Activated CD4-positive, CD25-positive, alpha-beta regulatory T cell treated with anti-CD3 and anti-CD28 coated beads, Interleukin-2, amount 50 U/mL, for 24 hours (primary cell): ENCODE measurements at regions not wholly inside any gene's neighbourhood (a gene's known extent, or its start where the extent isn't known, plus 50 kb on each side); places are given as distances from the start of the nearest gene placed in this dataset.
"Not testable (repeated sequence)": the region's sequence is repeated elsewhere in the genome, so short reads cannot be mapped to it uniquely, and the experiment has no call there.

Experiments used
- ATAC-seq, 2 donors: fragments of 150-1000 bp; cut with Tn5 transposase; one replicate each; pipeline ENCODE4 v1.10.0; 2021; ENCODE audit warnings: mild to moderate bottlenecking in 1 of 2, moderate library complexity in 1 of 2

DNA sequence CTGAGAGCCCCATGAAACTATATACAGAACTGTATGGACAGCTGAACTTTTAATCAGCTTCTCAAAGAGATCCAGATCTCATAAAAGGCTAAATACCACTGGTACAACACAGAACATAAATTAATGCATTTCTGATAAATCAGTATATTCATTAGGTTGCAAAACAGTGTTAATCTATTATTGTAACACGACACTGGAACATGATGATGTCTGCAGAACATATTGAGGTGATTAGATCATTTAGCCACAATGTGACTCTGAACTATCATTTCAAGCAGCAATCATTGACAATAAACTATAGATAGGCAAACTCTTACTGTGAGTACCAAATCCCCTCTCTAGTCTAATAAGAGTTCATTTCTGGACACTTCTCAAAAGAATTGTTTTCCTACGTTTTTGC is 50.3 kb downstream of the GASK1B start:
- ATAC-seq, result no peak

- ATAC-seq, result no peak
Measured at GRCh38 chr4:158121161-158121579, 51.7 kb downstream of the GASK1B start.

GRCh38 chr4:158120645-158121151 is 52.1 kb downstream of the GASK1B start:
- ATAC-seq, result not testable (repeated sequence)

DNA sequence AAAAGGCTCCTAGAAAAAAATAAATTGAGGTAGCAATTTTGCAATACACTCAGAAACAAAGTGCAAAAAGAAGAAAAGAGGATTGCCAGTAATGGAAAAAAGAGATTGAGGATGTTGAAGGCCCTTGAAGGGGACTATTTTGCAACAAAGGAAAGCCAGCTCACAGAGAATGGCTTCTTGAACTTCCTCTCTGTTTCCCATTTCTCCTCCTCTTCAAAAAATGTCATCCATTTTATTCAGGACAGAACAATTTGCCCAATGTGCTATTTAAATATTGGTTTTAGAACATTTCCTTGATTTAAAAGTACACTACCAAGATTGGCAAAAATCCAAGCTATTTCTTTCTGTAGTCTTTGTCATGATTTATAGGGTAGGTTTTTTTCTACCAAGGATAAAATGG is 60.2 kb downstream of the GASK1B start:
- ATAC-seq, result no peak

GRCh38 chr4:158111241-158111640 is 61.6 kb downstream of the GASK1B start:
- no peak for ATAC-seq

DNA sequence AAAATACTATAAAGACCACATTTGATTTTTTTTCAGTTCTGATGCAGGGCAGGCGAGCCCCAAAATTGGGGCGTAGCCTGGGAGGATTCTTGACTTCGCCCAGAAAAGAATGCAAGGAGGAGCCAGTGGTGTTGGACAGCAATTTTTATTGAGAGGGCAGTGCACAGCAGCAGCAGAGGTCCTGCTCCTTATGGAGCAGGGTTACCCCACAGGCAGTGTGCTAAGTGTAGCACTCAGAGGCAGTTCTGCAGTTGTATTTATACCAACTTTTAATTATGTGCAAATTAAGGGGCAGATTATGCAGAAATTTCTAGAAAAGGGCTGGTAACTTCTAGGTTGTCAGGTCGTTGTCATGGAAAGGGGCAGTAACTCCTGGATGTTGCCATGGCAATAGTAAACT is 69.9 kb downstream of the GASK1B start:
- ATAC-seq, result no peak

DNA sequence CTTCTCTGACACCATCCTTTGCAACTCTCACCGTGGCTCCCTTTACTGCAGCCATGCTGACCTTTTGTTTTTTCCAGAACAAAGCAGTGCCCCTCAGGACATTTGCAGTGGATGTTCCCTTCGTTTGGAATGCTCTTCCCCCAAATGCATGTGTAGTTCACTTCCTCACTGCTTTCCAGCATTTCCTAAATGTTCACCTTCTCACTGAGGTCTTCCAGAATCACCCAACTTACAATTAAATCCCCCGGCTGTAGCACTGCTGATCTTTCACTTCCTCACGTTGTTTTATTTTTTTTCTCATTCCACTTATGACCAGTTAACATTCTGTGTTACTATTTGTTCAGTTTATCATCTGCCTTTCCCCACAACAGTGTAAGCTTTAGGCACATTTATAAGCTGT is 73.1 kb downstream of the GASK1B start:
- ATAC-seq, result no peak

GRCh38 chr4:158098802-158099201 is 74.0 kb downstream of the GASK1B start:
- ATAC-seq, result no peak

GRCh38 chr4:158094413-158095134 is 78.3 kb downstream of the GASK1B start:
- ATAC-seq, result no peak

- ATAC-seq, result no peak
Measured at GRCh38 chr4:158090323-158090722, 82.5 kb downstream of the GASK1B start.

- ATAC-seq, result not testable (repeated sequence)
Measured at GRCh38 chr4:158089897-158090296, 82.9 kb downstream of the GASK1B start.

GRCh38 chr4:158080354-158080753 is 92.5 kb downstream of the GASK1B start:
- ATAC-seq, result no peak

- no peak for ATAC-seq
Measured at GRCh38 chr4:158079661-158080060, 93.2 kb downstream of the GASK1B start.

DNA sequence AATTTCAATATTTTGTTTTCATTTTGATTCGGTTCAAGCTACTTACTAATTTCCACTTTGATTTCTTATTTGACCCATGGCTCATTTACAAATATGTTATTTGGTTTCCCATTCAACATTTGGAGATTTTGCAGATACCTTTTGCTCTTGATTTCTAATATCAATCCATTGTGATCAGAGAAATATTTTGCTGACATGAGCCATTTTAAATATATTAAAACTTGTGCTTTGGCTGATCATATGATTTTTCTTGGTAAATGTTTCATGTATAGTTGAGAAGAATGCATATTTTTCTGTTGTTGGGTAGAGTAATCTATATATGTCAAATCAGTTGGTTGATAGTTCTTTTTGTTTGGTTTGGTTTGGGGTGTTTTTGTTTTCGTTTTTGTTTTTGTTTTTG is 95.0 kb downstream of the GASK1B start:
- ATAC-seq, result no peak

DNA sequence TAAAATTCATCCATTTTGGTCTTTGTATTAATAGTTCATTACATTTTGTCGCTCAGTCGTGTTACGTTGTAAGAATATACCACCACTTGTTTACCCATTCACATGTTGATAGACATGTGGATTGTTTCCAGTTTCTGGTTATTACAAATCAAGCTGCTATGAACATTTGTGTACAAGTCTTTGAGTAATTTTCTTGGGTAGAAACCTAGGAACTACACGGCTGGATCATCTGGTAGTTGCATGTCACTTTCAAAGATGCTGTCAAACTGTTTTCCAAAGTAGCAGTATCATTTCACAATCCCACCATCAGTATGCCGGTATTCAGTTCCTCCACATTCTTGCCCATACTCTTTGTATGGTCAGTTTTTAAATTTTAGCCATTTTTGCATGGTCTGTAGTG is 98.0 kb downstream of the GASK1B start:
- no peak for ATAC-seq

GRCh38 chr4:158071931-158072330 is 100.9 kb downstream of the GASK1B start:
- no peak for ATAC-seq

GRCh38 chr4:158068068-158068467 is 104.8 kb downstream of the GASK1B start:
- ATAC-seq, result no peak

DNA sequence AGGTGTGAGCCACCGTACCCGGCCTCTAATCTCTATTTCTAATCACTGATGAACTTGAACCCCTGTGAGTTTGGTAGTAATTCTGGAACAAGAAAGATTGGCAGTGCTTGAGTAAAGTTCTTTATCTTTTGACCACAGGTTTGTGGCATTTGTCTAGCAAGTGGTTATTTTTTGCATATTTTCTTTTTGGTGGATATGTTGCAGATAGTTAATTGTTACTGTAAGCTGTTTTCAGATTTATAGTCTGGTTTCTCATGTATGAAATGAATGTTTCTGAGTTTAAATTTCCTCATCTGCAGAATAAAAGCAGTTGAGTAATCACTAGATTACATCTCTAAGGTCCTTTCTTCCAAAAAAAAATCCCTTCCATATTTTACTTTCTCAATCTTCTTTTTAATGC is 105.2 kb downstream of the GASK1B start:
- ATAC-seq, result no peak

DNA sequence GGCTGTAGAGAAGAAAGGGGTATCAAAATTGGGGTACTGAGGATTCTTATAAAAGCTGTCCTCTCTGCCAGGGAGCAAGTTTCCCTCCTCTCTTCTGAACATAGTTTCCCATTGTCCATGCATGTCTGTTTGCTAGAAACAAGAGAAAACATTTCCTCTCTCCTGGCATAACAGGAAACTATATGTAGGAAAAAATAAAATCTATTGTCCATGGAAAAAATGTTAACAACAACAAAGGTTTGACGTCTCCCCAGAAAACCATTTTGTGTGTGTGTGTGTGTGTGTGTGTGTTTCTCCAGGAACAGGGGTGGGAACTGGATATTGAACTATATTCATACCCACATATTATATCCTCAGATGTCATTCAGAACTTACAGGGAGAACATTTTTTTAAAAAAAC is 107.2 kb downstream of the GASK1B start:
- ATAC-seq, result no peak

DNA sequence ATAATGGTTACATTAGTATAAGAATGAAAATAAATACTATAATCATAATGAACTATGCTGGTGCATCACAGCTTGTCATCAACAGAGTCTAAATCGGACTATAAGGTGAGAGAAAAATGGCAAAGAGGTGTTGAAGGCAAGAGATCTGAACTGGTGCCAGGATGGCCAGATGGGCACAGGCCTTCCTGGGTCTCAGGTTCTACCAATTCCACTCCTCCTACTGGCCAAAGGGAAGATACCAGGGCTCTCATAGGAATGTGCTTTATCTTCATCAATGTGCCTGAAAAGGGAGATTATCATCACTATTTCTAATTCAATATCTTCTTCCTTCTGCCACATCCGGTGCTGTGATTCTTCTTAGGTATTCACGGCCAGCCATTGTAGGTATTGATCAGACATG is 107.6 kb downstream of the GASK1B start:
- ATAC-seq, result no peak

DNA sequence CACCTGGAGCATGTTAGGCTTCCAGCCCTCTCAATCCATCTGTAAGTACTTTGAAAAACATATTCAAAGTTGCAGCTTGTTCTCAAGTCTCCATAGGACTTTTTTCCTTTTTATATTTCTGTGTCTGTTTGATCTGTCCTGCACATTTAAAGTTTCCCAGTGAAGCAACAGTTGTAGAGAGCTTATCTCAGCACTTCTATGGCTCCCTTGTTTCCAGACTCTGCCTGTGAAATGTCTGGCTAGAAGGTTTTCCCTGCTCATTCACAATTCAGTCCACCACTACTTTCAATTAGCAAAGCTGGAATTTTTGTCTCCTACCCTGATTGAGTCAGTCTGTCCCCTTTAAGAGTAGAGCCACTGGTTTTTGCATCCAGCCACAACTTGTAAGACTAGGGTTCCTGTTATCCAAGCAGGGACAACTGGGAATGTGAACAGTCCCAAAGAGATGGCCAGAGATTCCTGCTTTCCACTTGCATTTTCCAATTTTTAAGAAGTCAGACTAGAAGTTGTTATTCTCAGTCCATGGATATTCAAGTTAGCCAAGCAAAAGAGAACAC is 116.1 kb downstream of the GASK1B start:
- ATAC-seq, result no peak

DNA sequence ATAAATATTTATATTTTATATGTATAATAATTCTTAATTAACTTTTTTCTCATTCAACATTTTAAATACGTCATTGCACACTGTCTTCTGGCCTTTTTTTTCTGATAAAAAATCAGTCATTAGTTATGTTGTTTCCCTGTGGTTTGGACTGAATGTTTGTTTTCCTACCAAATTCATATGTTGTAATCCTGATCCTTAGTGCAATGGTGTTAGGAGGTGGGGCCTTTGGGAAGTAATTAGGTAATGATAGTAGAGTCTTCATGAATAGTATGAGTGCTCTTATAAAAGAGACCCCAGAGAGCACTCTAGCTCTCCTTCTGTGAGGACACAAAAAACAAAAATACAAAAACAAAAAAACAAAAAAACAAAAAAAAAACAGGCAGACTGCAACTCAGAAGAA is 117.2 kb downstream of the GASK1B start:
- no peak for ATAC-seq

GRCh38 chr4:158053801-158054200 is 119.0 kb downstream of the GASK1B start:
- no peak for ATAC-seq

DNA sequence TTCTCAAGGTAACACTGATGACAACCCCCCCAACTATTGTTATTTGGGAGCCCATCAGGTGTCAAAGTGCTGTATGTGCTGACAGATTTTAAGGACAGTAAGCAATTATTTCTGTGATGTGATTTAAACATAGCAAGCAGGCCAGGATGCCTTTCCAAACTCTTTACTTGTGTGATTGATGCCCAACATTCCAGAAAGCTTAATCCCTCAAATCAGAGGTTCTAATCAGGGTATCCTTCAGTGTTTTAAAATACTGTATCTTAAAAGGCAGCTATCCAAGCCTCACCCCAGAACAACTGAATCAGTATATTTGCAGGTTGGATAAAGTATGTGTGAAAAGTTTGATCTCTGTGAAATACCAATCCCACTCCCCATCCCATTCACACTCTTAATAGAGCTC is 119.7 kb downstream of the GASK1B start:
- ATAC-seq, result no peak
